GM12875 (cell line): ENCODE measurements at regions not wholly inside any gene's neighbourhood (a gene's known extent, or its start where the extent isn't known, plus 50 kb on each side); places are given as distances from the start of the nearest gene placed in this dataset.
"Not testable (repeated sequence)": the region's sequence is repeated elsewhere in the genome, so short reads cannot be mapped to it uniquely, and the experiment has no call there.

ENCODE experiments used
- H3K4me3 ChIP-seq: one replicate; pipeline ENCODE4 v1.5.1; 2011; ENCODE audit warnings: low read depth, low read length, control low read depth
- TF ChIP-seq, protein P1 (sequence below): IDR thresholded peaks from 2 replicates; pipeline ENCODE4 v1.5.1; 2011; ENCODE audit warnings: low read depth, mild to moderate bottlenecking, control low read depth, inconsistent platforms, low read length, moderate library complexity, borderline replicate concordance; ENCODE audit not compliant: insufficient read depth

DNA sequence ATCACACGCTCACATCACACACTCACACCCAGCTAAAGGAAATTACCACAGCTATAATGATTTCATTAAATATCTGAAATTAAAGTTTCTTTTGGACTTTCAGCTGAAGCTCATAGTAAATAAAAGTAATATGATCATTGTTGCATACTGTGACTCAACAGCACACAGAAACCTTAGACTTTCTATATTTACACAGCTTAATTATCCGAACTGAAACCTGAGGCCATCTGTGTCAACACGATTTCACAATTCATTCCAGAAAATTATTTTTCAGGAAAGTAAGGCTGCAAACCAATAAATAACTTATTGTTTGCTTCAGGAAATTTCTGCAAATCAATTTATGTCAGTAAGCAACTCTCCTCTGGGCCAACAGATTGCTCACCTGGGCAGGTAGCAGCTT lies 1352.2 kb upstream of the CDH18 start:
- not testable (repeated sequence) for H3K4me3 ChIP-seq

DNA sequence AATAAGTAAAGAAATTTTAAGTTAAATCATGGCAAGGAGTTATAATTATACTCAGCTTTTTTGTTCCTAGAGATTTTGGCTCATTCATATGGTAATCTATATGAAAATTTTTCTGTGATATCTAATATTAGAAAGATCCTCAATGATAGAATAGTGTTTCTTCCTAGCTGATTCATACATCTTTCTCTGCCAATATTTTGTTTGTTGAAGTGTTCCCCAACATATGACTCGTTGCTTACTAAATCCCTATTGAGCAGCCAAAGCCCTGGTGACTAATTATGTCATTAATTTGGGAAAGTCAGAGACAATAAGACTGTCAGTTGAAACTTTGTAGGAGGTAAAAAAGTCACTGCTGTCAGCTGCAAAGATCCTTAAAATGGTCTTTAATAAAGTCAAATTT lies 1348.5 kb upstream of the CDH18 start:
- H3K4me3 ChIP-seq, result not testable (repeated sequence)

DNA sequence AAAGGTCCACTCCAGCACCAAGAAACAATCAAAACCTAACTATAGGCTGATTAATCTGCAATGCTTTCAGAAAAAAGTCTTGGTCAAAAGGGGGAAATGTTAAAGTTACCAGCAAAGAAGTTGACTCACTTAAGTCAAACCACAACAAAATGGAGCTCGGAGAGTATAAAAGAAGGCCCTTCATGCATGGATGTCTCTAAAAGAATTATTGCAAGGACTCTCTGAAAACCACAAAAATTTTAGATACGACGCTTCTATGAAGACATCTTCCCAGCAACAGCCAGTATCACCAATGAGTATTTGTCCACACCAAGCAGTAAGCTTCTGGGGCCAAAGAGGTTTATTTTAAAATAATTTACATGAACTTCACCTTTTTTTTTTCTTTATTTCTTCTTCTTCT lies 1327.4 kb upstream of the CDH18 start:
- H3K4me3 ChIP-seq, result not testable (repeated sequence)

DNA sequence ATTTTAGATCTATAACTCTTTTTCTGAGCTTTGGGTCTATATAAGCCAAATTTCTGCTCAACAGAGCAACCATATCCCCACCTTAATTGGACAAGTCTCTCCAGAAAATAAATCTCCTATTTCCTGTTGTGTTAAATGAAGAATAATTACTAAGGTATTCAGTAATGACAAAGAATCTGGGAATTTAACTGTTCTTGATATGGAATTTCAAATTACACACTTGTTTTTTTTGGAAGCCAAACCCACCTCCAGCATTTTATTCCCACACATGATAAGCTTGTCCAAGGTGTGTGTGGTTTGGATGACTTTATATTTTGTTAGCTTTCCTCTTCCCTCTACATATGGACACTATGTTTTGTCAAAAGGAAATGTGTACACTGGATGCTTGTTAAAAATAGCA lies 1313.2 kb upstream of the CDH18 start:
- not testable (repeated sequence) for H3K4me3 ChIP-seq

DNA sequence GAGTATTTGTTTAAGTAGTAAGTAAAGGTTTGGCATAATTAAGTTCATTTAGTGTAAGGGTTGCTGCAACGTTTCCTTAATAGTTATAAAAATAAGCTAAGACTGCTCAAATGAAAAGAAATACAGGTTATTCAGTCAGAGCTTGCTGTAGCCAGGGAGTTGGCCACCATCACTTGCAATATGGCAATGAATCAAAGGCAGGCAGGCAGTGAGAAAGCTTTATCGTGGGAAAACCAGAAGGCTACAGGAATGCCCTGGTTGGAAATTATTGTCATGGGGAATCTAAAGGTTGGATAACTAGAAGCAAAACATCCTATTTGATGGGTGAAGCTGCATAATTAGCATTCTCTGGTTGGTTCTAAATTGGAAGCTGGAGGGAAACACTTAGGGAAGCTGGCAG lies 1286.4 kb upstream of the CDH18 start:
- H3K4me3 ChIP-seq, result not testable (repeated sequence)

DNA sequence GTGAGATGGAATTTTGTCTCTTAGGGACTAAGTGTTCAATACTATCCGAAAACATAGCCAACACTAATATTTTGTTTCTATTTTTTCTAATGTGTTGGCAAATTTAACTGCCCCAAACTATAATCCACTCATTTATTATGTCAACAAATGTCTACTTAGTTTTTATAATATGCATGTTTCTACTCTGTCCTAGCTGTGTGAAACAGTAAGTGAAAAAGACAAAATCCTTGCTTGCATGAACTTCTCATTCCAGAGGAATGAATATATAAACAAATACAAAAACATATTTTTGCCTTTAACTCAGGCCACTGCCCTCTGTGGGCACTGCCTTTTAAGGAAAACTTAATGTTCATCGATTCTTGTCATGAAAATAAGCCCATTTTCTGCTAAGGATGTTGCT lies 1275.4 kb upstream of the CDH18 start:
- no peak overlapping the region for H3K4me3 ChIP-seq
- TF ChIP-seq, protein P1, sequence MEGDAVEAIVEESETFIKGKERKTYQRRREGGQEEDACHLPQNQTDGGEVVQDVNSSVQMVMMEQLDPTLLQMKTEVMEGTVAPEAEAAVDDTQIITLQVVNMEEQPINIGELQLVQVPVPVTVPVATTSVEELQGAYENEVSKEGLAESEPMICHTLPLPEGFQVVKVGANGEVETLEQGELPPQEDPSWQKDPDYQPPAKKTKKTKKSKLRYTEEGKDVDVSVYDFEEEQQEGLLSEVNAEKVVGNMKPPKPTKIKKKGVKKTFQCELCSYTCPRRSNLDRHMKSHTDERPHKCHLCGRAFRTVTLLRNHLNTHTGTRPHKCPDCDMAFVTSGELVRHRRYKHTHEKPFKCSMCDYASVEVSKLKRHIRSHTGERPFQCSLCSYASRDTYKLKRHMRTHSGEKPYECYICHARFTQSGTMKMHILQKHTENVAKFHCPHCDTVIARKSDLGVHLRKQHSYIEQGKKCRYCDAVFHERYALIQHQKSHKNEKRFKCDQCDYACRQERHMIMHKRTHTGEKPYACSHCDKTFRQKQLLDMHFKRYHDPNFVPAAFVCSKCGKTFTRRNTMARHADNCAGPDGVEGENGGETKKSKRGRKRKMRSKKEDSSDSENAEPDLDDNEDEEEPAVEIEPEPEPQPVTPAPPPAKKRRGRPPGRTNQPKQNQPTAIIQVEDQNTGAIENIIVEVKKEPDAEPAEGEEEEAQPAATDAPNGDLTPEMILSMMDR, result no peak

- TF ChIP-seq, protein P1, result no peak
- no peak overlapping the region for H3K4me3 ChIP-seq
Observed at GRCh38 chr5:21254161-21254560, 1266.2 kb upstream of the CDH18 start.

- H3K4me3 ChIP-seq, result no peak overlapping the region
Observed at GRCh38 chr5:21244982-21245381, 1257.0 kb upstream of the CDH18 start.

GRCh38 chr5:21238786-21239185 lies 1250.8 kb upstream of the CDH18 start:
- TF ChIP-seq, protein P1, result no peak
- no peak overlapping the region for H3K4me3 ChIP-seq

More at GRCh38 chr5:21244982-21245381, 1257.0 kb upstream of the CDH18 start:
- TF ChIP-seq, protein P1, result no peak

DNA sequence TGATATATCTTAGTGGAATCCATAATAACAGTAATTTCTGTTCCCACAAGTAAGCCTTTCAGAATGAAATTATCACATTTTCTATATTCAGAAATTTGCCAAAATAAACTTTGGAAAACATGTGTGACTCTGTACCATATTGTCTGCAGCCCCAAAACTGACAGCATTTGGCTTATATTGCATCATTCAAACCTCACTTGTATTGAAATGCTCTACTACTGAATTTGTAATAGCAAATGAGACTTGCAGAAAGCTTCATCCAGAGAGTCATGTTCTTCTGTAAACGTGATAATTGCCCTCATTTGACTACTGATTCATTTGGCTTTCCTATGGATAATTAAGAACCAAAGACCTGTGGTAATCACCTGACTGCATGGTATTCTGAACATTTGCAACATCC lies 1249.5 kb upstream of the CDH18 start:
- H3K4me3 ChIP-seq, result no peak overlapping the region
- TF ChIP-seq, protein P1, result no peak
